ENCODE measurements at regions not wholly inside any gene's neighbourhood (a gene's known extent, or its start where the extent isn't known, plus 50 kb on each side); places are given as distances from the start of the nearest gene placed in this dataset.

GRCh38 chr10:36366065-36366464, 724.0 kb upstream of the FZD8 start (continued):
- TF ChIP-seq GABPA (IDR thresholded peaks at IDR 0.05; ENCODE audit: borderline replicate concordance, insufficient read depth, low read length) (no peak), JUND (IDR thresholded peaks at IDR 0.05; ENCODE audit: low read length) (no peak)
